Kidney epithelial cell (primary cell): ENCODE measurements at regions not wholly inside any gene's neighbourhood (a gene's known extent, or its start where the extent isn't known, plus 50 kb on each side); places are given as distances from the start of the nearest gene placed in this dataset.
A peak's percentile ranks its signal among the peaks of the same experiment; 100 is the strongest.

ENCODE experiments used
- DNase-seq: peaks from one replicate; pipeline ENCODE4 v3.0.0-alpha.2; 2010; ENCODE audit warnings: low read depth
- H3K27me3 ChIP-seq: 2 replicates; pipeline ENCODE4 v1.6.0; 2011; ENCODE audit warnings: low read length; ENCODE audit not compliant: control insufficient read depth, insufficient read depth
- H3K36me3 ChIP-seq: 2 replicates; pipeline ENCODE4 v1.5.1; 2011; ENCODE audit warnings: low read length; ENCODE audit not compliant: control insufficient read depth, insufficient read depth
- H3K4me3 ChIP-seq: 2 replicates; pipeline ENCODE4 v1.5.1; 2011; ENCODE audit warnings: low read depth, mild to moderate bottlenecking, control low read depth, low read length
- CTCF ChIP-seq: IDR thresholded peaks from 2 replicates; pipeline ENCODE4 v1.5.1; 2011; ENCODE audit warnings: mild to moderate bottlenecking, moderate library complexity, low read length, control low read depth, inconsistent platforms; ENCODE audit not compliant: insufficient read depth, poor library complexity, severe bottlenecking

GRCh38 chr2:146734042-146734820, 1110.6 kb upstream of the ACVR2A start:
- no peak for DNase-seq
- Histone ChIP-seq H3K36me3 (no peaks in the 10 kb centered on the region), H3K27me3 (no peaks in the 10 kb centered on the region), H3K4me3 (no peak overlapping the region)
- TF ChIP-seq CTCF: peak; percentile 39

GRCh38 chr2:146730882-146731281, 1113.9 kb upstream of the ACVR2A start:
- Histone ChIP-seq H3K27me3 (no peaks in the 10 kb centered on the region), H3K36me3 (no peaks in the 10 kb centered on the region), H3K4me3 (no peak overlapping the region)
- no peak for TF ChIP-seq CTCF
- no peak for DNase-seq

- TF ChIP-seq CTCF: no peak
- H3K27me3 ChIP-seq: no peaks in the 10 kb centered on the region
- no peak overlapping the region for H3K4me3 ChIP-seq
- H3K36me3 ChIP-seq: no peaks in the 10 kb centered on the region
- DNase-seq: no peak
These were observed 1123.3 kb upstream of the ACVR2A start for GRCh38 chr2:146721486-146721885.

- no peak for TF ChIP-seq CTCF
- DNase-seq: no peak
- Histone ChIP-seq H3K4me3 (no peak overlapping the region), H3K36me3 (no peaks in the 10 kb centered on the region), H3K27me3 (no peaks in the 10 kb centered on the region)
These were observed 1124.7 kb upstream of the ACVR2A start for GRCh38 chr2:146720170-146720569.

GRCh38 chr2:146716591-146716990, 1128.2 kb upstream of the ACVR2A start:
- Histone ChIP-seq H3K36me3 (no peaks in the 10 kb centered on the region), H3K27me3 (no peaks in the 10 kb centered on the region), H3K4me3 (no peak overlapping the region)
- DNase-seq: no peak
- no peak for TF ChIP-seq CTCF

- no peak for DNase-seq
- Histone ChIP-seq H3K4me3 (no peak overlapping the region), H3K36me3 (no peaks in the 10 kb centered on the region), H3K27me3 (no peaks in the 10 kb centered on the region)
- TF ChIP-seq CTCF: no peak
These were observed 1135.8 kb upstream of the ACVR2A start for GRCh38 chr2:146709004-146709403.
